Epithelial cell of esophagus (primary cell): ENCODE measurements at regions not wholly inside any gene's neighbourhood (a gene's known extent, or its start where the extent isn't known, plus 50 kb on each side); places are given as distances from the start of the nearest gene placed in this dataset.

ENCODE experiments used
- DNase-seq: peaks from one replicate; pipeline ENCODE4 v3.0.0; 2010; ENCODE audit warnings: low read depth
- H3K4me3 ChIP-seq: 2 replicates; pipeline ENCODE4 v1.5.1; 2011; ENCODE audit warnings: mild to moderate bottlenecking, low read length, control low read depth
- CTCF ChIP-seq: IDR thresholded peaks from 2 replicates; pipeline ENCODE4 v1.5.1; 2011; ENCODE audit warnings: low read depth, mild to moderate bottlenecking, low read length, control low read depth, inconsistent platforms; ENCODE audit not compliant: insufficient read depth; ENCODE audit errors: missing control alignments

- TF ChIP-seq CTCF: no peak
- no peak for DNase-seq
- no peak overlapping the region for H3K4me3 ChIP-seq
Observed at GRCh38 chr6:30832864-30833263, 51.5 kb upstream of the DDR1 start.

GRCh38 chr6:30830438-30830837 lies 53.9 kb upstream of the DDR1 start:
- no peak for DNase-seq
- TF ChIP-seq CTCF: no peak
- no peak overlapping the region for H3K4me3 ChIP-seq

- TF ChIP-seq CTCF: no peak
- H3K4me3 ChIP-seq: no peak overlapping the region
- no peak for DNase-seq
Observed at GRCh38 chr6:30829639-30830255, 54.6 kb upstream of the DDR1 start.

- H3K4me3 ChIP-seq: no peak overlapping the region
- no peak for DNase-seq
- TF ChIP-seq CTCF: no peak
Observed at GRCh38 chr6:30829033-30829432, 55.3 kb upstream of the DDR1 start.

GRCh38 chr6:30828027-30828962 lies 56.0 kb upstream of the DDR1 start:
- TF ChIP-seq CTCF: peak; percentile 96
- no peak overlapping the region for H3K4me3 ChIP-seq
- peak; percentile 92 for DNase-seq

- TF ChIP-seq CTCF: no peak
- DNase-seq: peak; percentile 86
- no peak overlapping the region for H3K4me3 ChIP-seq
Observed at GRCh38 chr6:30826961-30827342, 57.4 kb upstream of the DDR1 start.
